ENCODE measurements at regions not wholly inside any gene's neighbourhood (a gene's known extent, or its start where the extent isn't known, plus 50 kb on each side); places are given as distances from the start of the nearest gene placed in this dataset.

- no peak for TF ChIP-seq NANOG (IDR thresholded peaks at IDR 0.05; ENCODE audit: borderline replicate concordance)
Measured at GRCh38 chr2:67922080-67922785, 140.6 kb downstream of the C1D start (continued).

DNA sequence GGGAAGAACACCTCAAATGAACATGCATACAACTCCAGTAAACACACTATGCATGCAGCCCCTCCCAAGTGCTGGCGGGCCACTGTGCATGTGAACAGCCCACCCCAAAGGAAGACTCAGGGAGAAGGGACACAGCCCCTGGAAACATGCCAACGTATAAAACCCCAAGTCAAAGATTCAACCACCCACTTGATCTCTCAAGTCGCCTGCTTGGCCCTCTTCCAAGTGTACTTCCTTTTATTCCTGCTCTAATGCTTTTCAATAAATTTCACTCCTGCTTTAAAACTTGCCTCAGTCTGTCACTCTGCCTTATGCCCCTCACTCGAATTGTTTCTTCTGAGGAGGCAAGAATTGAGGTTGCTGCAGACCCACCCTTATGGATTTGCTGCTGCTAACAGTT is 139.1 kb downstream of the C1D start:
- TF ChIP-seq ZNF462 (CRISPR knock-in tag; IDR thresholded peaks at IDR 0.05) = no peak
- TF ChIP-seq ZNF331 (CRISPR knock-in tag; IDR thresholded peaks at IDR 0.05; ENCODE audit: low read depth) = no peak
- TF ChIP-seq NANOG (IDR thresholded peaks at IDR 0.05; ENCODE audit: borderline replicate concordance) = no peak
- no peak for TF ChIP-seq ZNF114 (CRISPR knock-in tag; IDR thresholded peaks at IDR 0.05)
- TF ChIP-seq EZH2phosphoT487 (IDR thresholded peaks at IDR 0.05; ENCODE audit: unreplicated experiment) = no peak
- TF ChIP-seq, protein P1, sequence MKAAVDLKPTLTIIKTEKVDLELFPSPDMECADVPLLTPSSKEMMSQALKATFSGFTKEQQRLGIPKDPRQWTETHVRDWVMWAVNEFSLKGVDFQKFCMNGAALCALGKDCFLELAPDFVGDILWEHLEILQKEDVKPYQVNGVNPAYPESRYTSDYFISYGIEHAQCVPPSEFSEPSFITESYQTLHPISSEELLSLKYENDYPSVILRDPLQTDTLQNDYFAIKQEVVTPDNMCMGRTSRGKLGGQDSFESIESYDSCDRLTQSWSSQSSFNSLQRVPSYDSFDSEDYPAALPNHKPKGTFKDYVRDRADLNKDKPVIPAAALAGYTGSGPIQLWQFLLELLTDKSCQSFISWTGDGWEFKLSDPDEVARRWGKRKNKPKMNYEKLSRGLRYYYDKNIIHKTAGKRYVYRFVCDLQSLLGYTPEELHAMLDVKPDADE (IDR thresholded peaks at IDR 0.05) = no peak
- TF ChIP-seq EZH2 (IDR thresholded peaks at IDR 0.05; ENCODE audit: low read depth, unreplicated experiment) = no peak
- no peak for TF ChIP-seq CREB1 (CRISPR knock-in tag; IDR thresholded peaks at IDR 0.05; ENCODE audit: low read depth)
- no peaks in the 10 kb centered on the region for H3K79me2 ChIP-seq (replicated peaks; ENCODE audit: insufficient read depth)
- H3K4me1 ChIP-seq (ENCODE audit: insufficient read depth) = peaks cover 40% of the 10 kb centered on the region
- H3K27me3 Mint-ChIP-seq (ENCODE audit: insufficient read depth, low read depth, poor library complexity) = peaks cover 8% of the 10 kb centered on the region
- peak overlapping the region; percentile 85; the same call in 1 of the 2 replicates for H2AFZ ChIP-seq
- H3K4me1 Mint-ChIP-seq = peaks cover 48% of the 10 kb centered on the region
- H3K4me3 ChIP-seq = no peak overlapping the region
- no peak overlapping the region for H3K4me3 Mint-ChIP-seq
- ATAC-seq (no peak), DNase-seq (ENCODE audit: low spot score) (no peak)
- no peaks in the 10 kb centered on the region for H4K20me1 ChIP-seq (replicated peaks; ENCODE audit: insufficient read depth)
- no peaks in the 10 kb centered on the region for H3F3A ChIP-seq (replicated peaks; ENCODE audit: low read depth)
- H3K4me2 ChIP-seq = no peak overlapping the region
- peaks cover 4% of the 10 kb centered on the region; the same call in 2 of the 3 replicates for H3K9me3 Mint-ChIP-seq
- H3K27ac ChIP-seq (ENCODE audit: low read depth) = no peak overlapping the region
- no peaks in the 10 kb centered on the region; the same call in 2 of the 3 replicates for H3K36me3 Mint-ChIP-seq (ENCODE audit: low read depth)
- H3K27ac Mint-ChIP-seq = no peak overlapping the region
- no peaks in the 10 kb centered on the region for H3K36me3 ChIP-seq (ENCODE audit: insufficient read depth)
- H3K9me2 ChIP-seq (ENCODE audit: insufficient read depth) = no peaks in the 10 kb centered on the region
- H3K27me3 ChIP-seq (ENCODE audit: insufficient read depth) = peaks cover 5% of the 10 kb centered on the region; the same call in 1 of the 2 replicates
